Endothelial cell of umbilical vein (primary cell): ENCODE measurements at regions not wholly inside any gene's neighbourhood (a gene's known extent, or its start where the extent isn't known, plus 50 kb on each side); places are given as distances from the start of the nearest gene placed in this dataset.

Experiments used
- BruUV-seq: library from RNA; stranded (reverse); fragments of 400-500 nt; replicated peaks from 2 replicates; lab custom pipeline; 2021; lab: Mats Ljungman, UMichigan
- CTCF ChIA-PET: fragments of 300-600, 350-600 bp; sonication (Branson Sonifier 250); formaldehyde crosslinking; loops from one replicate; lab custom pipeline; 2021; ENCODE audit warnings: antibody characterized with exemption, inconsistent platforms; lab: Charles Lee
- POLR2A ChIA-PET: fragments of 300-600, 350-600 bp; sonication (Branson Sonifier 250); formaldehyde crosslinking; loops from one replicate; lab custom pipeline; 2021; ENCODE audit warnings: antibody characterized with exemption, inconsistent platforms; lab: Charles Lee
- DNase-seq: peaks from one replicate; pipeline ENCODE4 v3.0.0-alpha.2; 2011; ENCODE audit warnings: low read depth, low spot score
- FAIRE-seq: peaks from 2 replicates; lab custom pipeline; 2011; peaks lifted over from hg19 to GRCh38; lab: Jason Lieb, UNC
- H2AFZ ChIP-seq: 2 replicates; pipeline ENCODE4 v1.6.0; 2012; ENCODE audit warnings: low read depth, low read length, control low read depth, inconsistent platforms
- H3K27ac ChIP-seq: 2 replicates; pipeline ENCODE4 v1.5.1; 2011; ENCODE audit warnings: low read depth, mild to moderate bottlenecking, control low read depth, low read length, moderate library complexity; ENCODE audit not compliant: insufficient read depth
- H3K27me3 ChIP-seq, 2 experiments: 2 replicates each; pipeline versions ENCODE4 v1.6.0 to v1.6.1; 2011; ENCODE audit warnings: low read length in 2 of 2, mixed read lengths in 1 of 2; ENCODE audit not compliant: control insufficient read depth in 2 of 2, insufficient read depth in 2 of 2
- H3K36me3 ChIP-seq, 2 experiments: 2 replicates in 1 of 2; 3 replicates in 1 of 2; pipeline ENCODE4 v1.5.1; 2011; ENCODE audit warnings: low read length in 2 of 2, mild to moderate bottlenecking in 1 of 2, moderate library complexity in 1 of 2; ENCODE audit not compliant: control insufficient read depth in 2 of 2, insufficient read depth in 2 of 2; ENCODE audit errors: extremely low read depth in 1 of 2
- H3K4me1 ChIP-seq: 3 replicates; pipeline ENCODE4 v1.5.1; 2011; ENCODE audit warnings: mild to moderate bottlenecking, low read length; ENCODE audit not compliant: control insufficient read depth, insufficient read depth; ENCODE audit errors: extremely low read depth
- H3K4me2 ChIP-seq: 2 replicates; pipeline ENCODE4 v1.6.1; 2011; ENCODE audit warnings: low read length, control low read depth, mixed read lengths; ENCODE audit not compliant: insufficient read depth
- H3K4me3 ChIP-seq, 3 experiments: fragments of 200-600 bp in 1 of 3; sonication (generic), shearing (Covaris generic) in 1 of 3; replicated peaks in 1 of 3; 2 replicates each; pipeline ENCODE4 v1.5.1; 2011 to 2016; ENCODE audit warnings: control low read depth in 3 of 3, low read length in 3 of 3, mild to moderate bottlenecking in 2 of 3, inconsistent platforms in 1 of 3, low read depth in 1 of 3, moderate library complexity in 1 of 3; ENCODE audit not compliant: insufficient read depth in 1 of 3
- H3K79me2 ChIP-seq: 2 replicates; pipeline ENCODE4 v1.6.0; 2012; ENCODE audit warnings: low read length, inconsistent platforms; ENCODE audit not compliant: control insufficient read depth, insufficient read depth
- H3K9ac ChIP-seq: replicated peaks from 2 replicates; pipeline ENCODE3; 2011; ENCODE audit warnings: low read length, control low read depth; ENCODE audit not compliant: insufficient read depth; ENCODE audit errors: extremely low read depth
- H3K9me1 ChIP-seq: replicated peaks from 3 replicates; pipeline ENCODE4 v1.6.0; 2011; ENCODE audit warnings: mild to moderate bottlenecking, low read length; ENCODE audit not compliant: control insufficient read depth, insufficient read depth; ENCODE audit errors: extremely low read depth
- H3K9me3 ChIP-seq: replicated peaks from 2 replicates; pipeline ENCODE4 v1.5.1; 2012; ENCODE audit warnings: low read length, inconsistent platforms; ENCODE audit not compliant: control insufficient read depth, insufficient read depth
- H4K20me1 ChIP-seq: replicated peaks from 2 replicates; pipeline ENCODE3; 2011; ENCODE audit warnings: mild to moderate bottlenecking, low read length; ENCODE audit not compliant: control insufficient read depth, insufficient read depth; ENCODE audit errors: extremely low read depth
- CTCF ChIP-seq, 2 donors: IDR thresholded peaks; 1 replicate in 1 of 2; 2 replicates in 1 of 2; pipeline ENCODE4 v1.5.1; 2011; ENCODE audit warnings: low read length in 2 of 2, mild to moderate bottlenecking in 2 of 2, moderate library complexity in 2 of 2, control low read depth in 1 of 2, inconsistent platforms in 1 of 2, low read depth in 1 of 2; ENCODE audit not compliant: insufficient read depth in 1 of 2; ENCODE audit errors: extremely low read depth in 1 of 2
- EZH2 ChIP-seq: IDR thresholded peaks from 2 replicates; pipeline ENCODE4 v1.6.1; 2012; ENCODE audit warnings: borderline replicate concordance, low read depth, mild to moderate bottlenecking, moderate library complexity, low read length, inconsistent platforms; ENCODE audit not compliant: severe bottlenecking
- FOS ChIP-seq: IDR thresholded peaks from 2 replicates; pipeline ENCODE4 v1.6.1; 2011; ENCODE audit warnings: mild to moderate bottlenecking, low read length, moderate library complexity, borderline replicate concordance; ENCODE audit not compliant: insufficient read depth
- GATA2 ChIP-seq: IDR thresholded peaks from 2 replicates; pipeline ENCODE4 v1.7.0; 2011; ENCODE audit warnings: low read depth, mild to moderate bottlenecking, moderate library complexity, mixed read lengths, low read length; ENCODE audit not compliant: insufficient read length, insufficient read depth
- JUN ChIP-seq: IDR thresholded peaks from 2 replicates; pipeline ENCODE4 v1.6.1; 2011; ENCODE audit warnings: borderline replicate concordance, low read depth; ENCODE audit not compliant: insufficient read length, insufficient read depth
- MAX ChIP-seq: IDR thresholded peaks from 2 replicates; pipeline ENCODE4 v1.6.1; 2011; ENCODE audit not compliant: insufficient read depth, insufficient read length
- MYC ChIP-seq: IDR thresholded peaks from one replicate; pipeline ENCODE4 v1.6.1; 2011; ENCODE audit warnings: mild to moderate bottlenecking, low read depth, low read length
- POLR2A ChIP-seq: IDR thresholded peaks from 2 replicates; pipeline ENCODE4 v1.6.1; 2012; ENCODE audit warnings: low read depth, mild to moderate bottlenecking, control low read depth, low read length
- POLR2AphosphoS5 ChIP-seq: IDR thresholded peaks from 2 replicates; pipeline ENCODE4 v1.6.1; 2012; ENCODE audit warnings: low read depth, mild to moderate bottlenecking, control low read depth, low read length, moderate library complexity; ENCODE audit not compliant: insufficient read depth
- dilution Hi-C: fragments of 300-500 bp; cut with MboI; formaldehyde crosslinking; loops from one replicate; pipeline ENCODE4 v1.15.0; 2019; ENCODE audit warnings: low sequenced_read_pairs; ENCODE audit not compliant: extremely low pct_ligation_motif_present
- intact Hi-C: fragments of 100-400 bp; cut with micrococcal nuclease; formaldehyde crosslinking; loops from one replicate; pipeline ENCODE4 v1.10.0; 2022

- H3K27me3 ChIP-seq, result no peaks in the 10 kb centered on the region
- H2AFZ ChIP-seq, result no peak overlapping the region
- intact Hi-C loops (no loop called here), dilution Hi-C loops (no loop called here)
- no peaks in the 10 kb centered on the region for H3K9me3 ChIP-seq
- no peak overlapping the region for H3K4me3 ChIP-seq
- ChIA-PET POLR2A (no interaction called here), CTCF (no interaction called here)
- no peak for TF ChIP-seq GATA2
- TF ChIP-seq CTCF (IDR thresholded peaks at IDR 0.05; ENCODE audit: extremely low read depth in 1 of 2, insufficient read depth in 1 of 2, low read depth in 1 of 2, low read length in 2 of 2), result no peak
- TF ChIP-seq EZH2, result no peak
- TF ChIP-seq POLR2A, result no peak
- TF ChIP-seq FOS, result no peak
- TF ChIP-seq POLR2AphosphoS5, result no peak
- TF ChIP-seq JUN, result no peak
- TF ChIP-seq MYC, result no peak
- TF ChIP-seq MAX, result no peak
- no peaks in the 10 kb centered on the region for H3K4me1 ChIP-seq
- H4K20me1 ChIP-seq, result no peaks in the 10 kb centered on the region
- H3K79me2 ChIP-seq, result no peaks in the 10 kb centered on the region
- H3K4me2 ChIP-seq, result no peak overlapping the region
- DNase-seq (no peak), FAIRE-seq (no peak)
- no peaks in the 10 kb centered on the region for H3K9me1 ChIP-seq
- H3K9ac ChIP-seq, result no peak overlapping the region
- BruUV-seq, result no TSS peak
- no peaks in the 10 kb centered on the region for H3K36me3 ChIP-seq
- no peak overlapping the region for H3K27ac ChIP-seq
These were observed 384.8 kb upstream of the TGFBR2 start for GRCh38 chr3:30221619-30222018.
